Left cardiac atrium (tissue), 4 donors: ENCODE measurements at regions not wholly inside any gene's neighbourhood (a gene's known extent, or its start where the extent isn't known, plus 50 kb on each side); places are given as distances from the start of the nearest gene placed in this dataset.
"Not testable (repeated sequence)": the region's sequence is repeated elsewhere in the genome, so short reads cannot be mapped to it uniquely, and the experiment has no call there.

ENCODE experiments used
- ATAC-seq, 2 donors: fragments of 200-7000 bp; cut with Tn5 transposase; one replicate each; pipeline ENCODE4 v1.9.1; 2020; ENCODE audit warnings: mild to moderate bottlenecking in 2 of 2, moderate library complexity in 2 of 2
- DNase-seq: peaks from one replicate; pipeline ENCODE4 v3.0.0-alpha.2; 2020
- intact Hi-C, 2 donors: fragments of 100-400 bp; cut with DNase I; formaldehyde crosslinking; loops; one replicate each; pipeline versions ENCODE4 v1.14.1 to v1.15.1; 2022 to 2023
- donor health status: DM: no; HTN: yes; CAD: no.
- donor health status: DM: no; HTN: yes; CAD: no; lungs with severe emphysema.
- donor health status: DM: yes; HTN: yes; CAD: no.
- donor health status: Dilated cardiomyopathy.

GRCh38 chr11:96827164-96827563 is 437.4 kb downstream of the JRKL start:
- intact Hi-C loops: loop anchor here in 1 of 2 donors (5.0 kb wide), 1 partner anchor 315 kb away; no protein-coding TSS in a partner anchor
- DNase-seq: no peak
- ATAC-seq: peak; percentile 60 to 73

GRCh38 chr11:96841792-96842191 is 452.0 kb downstream of the JRKL start:
- ATAC-seq: no peak
- DNase-seq: no peak
- intact Hi-C loops: no loop called here

GRCh38 chr11:96842731-96843130 is 452.9 kb downstream of the JRKL start:
- no peak for ATAC-seq
- intact Hi-C loops: no loop called here

GRCh38 chr11:96854425-96854824 is 464.6 kb downstream of the JRKL start:
- ATAC-seq: peak in 1 of 2 donors; percentile 19
- DNase-seq: no peak

More at GRCh38 chr11:96842731-96843130, 452.9 kb downstream of the JRKL start:
- no peak for DNase-seq

GRCh38 chr11:96861722-96862121 is 471.9 kb downstream of the JRKL start:
- ATAC-seq, DNase-seq, intact Hi-C loops: not testable (repeated sequence)

More at GRCh38 chr11:96854425-96854824, 464.6 kb downstream of the JRKL start:
- intact Hi-C loops: no loop called here

- intact Hi-C loops: no loop called here
- DNase-seq (peak; percentile 75), ATAC-seq (peak; percentile 88 to 96)
These were observed 473.7 kb downstream of the JRKL start for GRCh38 chr11:96863520-96863919.

- intact Hi-C loops: no loop called here
These were observed 475.2 kb downstream of the JRKL start for GRCh38 chr11:96865020-96865419.

GRCh38 chr11:96869207-96869606 is 479.4 kb downstream of the JRKL start:
- DNase-seq: no peak

More at GRCh38 chr11:96865020-96865419, 475.2 kb downstream of the JRKL start:
- DNase-seq (no peak), ATAC-seq (peak; percentile 48 to 74)

GRCh38 chr11:96875712-96876111 is 485.9 kb downstream of the JRKL start:
- intact Hi-C loops: no loop called here
- DNase-seq: no peak
- ATAC-seq: no peak

More at GRCh38 chr11:96869207-96869606, 479.4 kb downstream of the JRKL start:
- intact Hi-C loops: no loop called here
- peak; percentile 71 to 84 for ATAC-seq

GRCh38 chr11:96878299-96879051 is 488.7 kb downstream of the JRKL start:
- ATAC-seq (no peak), DNase-seq (no peak)
- intact Hi-C loops: no loop called here

GRCh38 chr11:96882622-96883021 is 492.8 kb downstream of the JRKL start:
- DNase-seq, intact Hi-C loops, ATAC-seq: not testable (repeated sequence)

- intact Hi-C loops: no loop called here
- ATAC-seq: no peak
- no peak for DNase-seq
These were observed 495.6 kb downstream of the JRKL start for GRCh38 chr11:96885405-96885804.

- ATAC-seq: no peak
- intact Hi-C loops: no loop called here
- no peak for DNase-seq
These were observed 496.1 kb downstream of the JRKL start for GRCh38 chr11:96885912-96886311.

GRCh38 chr11:96893988-96894387 is 504.2 kb downstream of the JRKL start:
- no peak for DNase-seq
- intact Hi-C loops: no loop called here
- ATAC-seq: no peak

GRCh38 chr11:96894587-96894986 is 504.8 kb downstream of the JRKL start:
- DNase-seq (no peak), ATAC-seq (no peak)
- intact Hi-C loops: no loop called here

GRCh38 chr11:96899971-96900370 is 510.2 kb downstream of the JRKL start:
- intact Hi-C loops: no loop called here
- ATAC-seq: no peak
- DNase-seq: no peak

GRCh38 chr11:96905143-96905542 is 515.3 kb downstream of the JRKL start:
- intact Hi-C loops: no loop called here
- no peak for ATAC-seq
- DNase-seq: no peak

GRCh38 chr11:96905663-96906062 is 515.9 kb downstream of the JRKL start:
- intact Hi-C loops: no loop called here
- ATAC-seq: no peak

GRCh38 chr11:96906476-96906875 is 516.7 kb downstream of the JRKL start:
- intact Hi-C loops: no loop called here
- ATAC-seq (no peak), DNase-seq (no peak)

More at GRCh38 chr11:96905663-96906062, 515.9 kb downstream of the JRKL start:
- DNase-seq: no peak

GRCh38 chr11:96925862-96926261 is 536.0 kb downstream of the JRKL start:
- DNase-seq: no peak
- no peak for ATAC-seq
- intact Hi-C loops: no loop called here

GRCh38 chr11:96940227-96940626 is 550.4 kb downstream of the JRKL start:
- ATAC-seq (no peak), DNase-seq (no peak)
- intact Hi-C loops: no loop called here
